BJ (cell line): ENCODE measurements at regions not wholly inside any gene's neighbourhood (a gene's known extent, or its start where the extent isn't known, plus 50 kb on each side); places are given as distances from the start of the nearest gene placed in this dataset.
"Not testable (repeated sequence)": the region's sequence is repeated elsewhere in the genome, so short reads cannot be mapped to it uniquely, and the experiment has no call there.

Experiments used
- CTCF ChIA-PET: fragments of 350-600 bp; formaldehyde crosslinking; extraction: SDS; loops from one replicate; lab custom pipeline; 2021; ENCODE audit warnings: antibody characterized with exemption, inconsistent platforms; lab: Yijun Ruan, JAX
- POLR2A ChIA-PET: fragments of 300-600 bp; sonication (Branson Sonifier 250); formaldehyde crosslinking; extraction: SDS; loops from one replicate; lab custom pipeline; 2021; ENCODE audit warnings: antibody characterized with exemption; lab: Charles Lee
- DNase-seq: peaks from one replicate; pipeline ENCODE4 v3.0.0-alpha.2; 2011; ENCODE audit warnings: low read depth
- H3K27me3 ChIP-seq: 2 replicates; pipeline ENCODE4 v1.6.0; 2011; ENCODE audit warnings: low read length; ENCODE audit not compliant: control insufficient read depth, insufficient read depth
- H3K36me3 ChIP-seq: 2 replicates; pipeline ENCODE4 v1.5.1; 2011; ENCODE audit warnings: low read length; ENCODE audit not compliant: control insufficient read depth, insufficient read depth
- H3K4me3 ChIP-seq: 2 replicates; pipeline ENCODE4 v1.5.1; 2011; ENCODE audit warnings: low read depth, mild to moderate bottlenecking, control low read depth, low read length
- TF ChIP-seq, protein P1 (sequence below): IDR thresholded peaks from 2 replicates; pipeline ENCODE4 v1.5.1; 2011; ENCODE audit warnings: low read depth, mild to moderate bottlenecking, control low read depth, inconsistent platforms, low read length, moderate library complexity; ENCODE audit not compliant: insufficient read depth

- CTCF ChIA-PET: no interaction called here
- Histone ChIP-seq H3K4me3 (no peak overlapping the region), H3K36me3 (no peaks in the 10 kb centered on the region), H3K27me3 (no peaks in the 10 kb centered on the region)
- no peak for DNase-seq
- TF ChIP-seq, protein P1, sequence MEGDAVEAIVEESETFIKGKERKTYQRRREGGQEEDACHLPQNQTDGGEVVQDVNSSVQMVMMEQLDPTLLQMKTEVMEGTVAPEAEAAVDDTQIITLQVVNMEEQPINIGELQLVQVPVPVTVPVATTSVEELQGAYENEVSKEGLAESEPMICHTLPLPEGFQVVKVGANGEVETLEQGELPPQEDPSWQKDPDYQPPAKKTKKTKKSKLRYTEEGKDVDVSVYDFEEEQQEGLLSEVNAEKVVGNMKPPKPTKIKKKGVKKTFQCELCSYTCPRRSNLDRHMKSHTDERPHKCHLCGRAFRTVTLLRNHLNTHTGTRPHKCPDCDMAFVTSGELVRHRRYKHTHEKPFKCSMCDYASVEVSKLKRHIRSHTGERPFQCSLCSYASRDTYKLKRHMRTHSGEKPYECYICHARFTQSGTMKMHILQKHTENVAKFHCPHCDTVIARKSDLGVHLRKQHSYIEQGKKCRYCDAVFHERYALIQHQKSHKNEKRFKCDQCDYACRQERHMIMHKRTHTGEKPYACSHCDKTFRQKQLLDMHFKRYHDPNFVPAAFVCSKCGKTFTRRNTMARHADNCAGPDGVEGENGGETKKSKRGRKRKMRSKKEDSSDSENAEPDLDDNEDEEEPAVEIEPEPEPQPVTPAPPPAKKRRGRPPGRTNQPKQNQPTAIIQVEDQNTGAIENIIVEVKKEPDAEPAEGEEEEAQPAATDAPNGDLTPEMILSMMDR: no peak
- POLR2A ChIA-PET: no interaction called here
These were observed 190.3 kb upstream of the KCNMB2 start for GRCh38 chr3:178345944-178346343.

- POLR2A ChIA-PET, H3K36me3 ChIP-seq, DNase-seq, H3K4me3 ChIP-seq, H3K27me3 ChIP-seq: not testable (repeated sequence)
- CTCF ChIA-PET: interaction anchor here (0.6 to 0.7 kb wide), 2 partner anchors 17 to 22 kb away, joined by 3 read pairs; no protein-coding TSS in a partner anchor
These were observed 187.5 kb upstream of the KCNMB2 start for GRCh38 chr3:178348561-178349217.

DNA sequence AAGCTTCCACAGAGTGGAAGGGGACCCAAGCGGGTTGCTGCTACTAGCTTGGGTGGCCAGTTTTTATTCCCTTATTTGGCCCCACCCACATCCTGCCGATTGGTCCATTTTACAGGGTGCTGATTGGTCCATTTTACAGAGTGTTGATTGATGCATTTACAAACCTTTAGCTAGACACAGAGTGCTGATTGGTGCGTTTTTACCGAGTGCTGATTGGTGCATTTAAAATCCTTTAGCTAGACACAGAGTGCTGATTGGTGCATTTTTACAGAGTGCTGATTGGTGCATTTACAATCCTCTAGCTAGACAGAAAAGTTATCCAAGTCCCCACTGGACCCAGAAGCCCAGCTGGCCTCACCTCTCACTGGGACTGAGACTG, 187.0 kb upstream of the KCNMB2 start:
- H3K36me3 ChIP-seq, H3K4me3 ChIP-seq, H3K27me3 ChIP-seq, POLR2A ChIA-PET, DNase-seq: not testable (repeated sequence)
- CTCF ChIA-PET: interaction anchor here (0.7 kb wide), 1 partner anchor 21 kb away, joined by 3 read pairs; no protein-coding TSS in a partner anchor

DNA sequence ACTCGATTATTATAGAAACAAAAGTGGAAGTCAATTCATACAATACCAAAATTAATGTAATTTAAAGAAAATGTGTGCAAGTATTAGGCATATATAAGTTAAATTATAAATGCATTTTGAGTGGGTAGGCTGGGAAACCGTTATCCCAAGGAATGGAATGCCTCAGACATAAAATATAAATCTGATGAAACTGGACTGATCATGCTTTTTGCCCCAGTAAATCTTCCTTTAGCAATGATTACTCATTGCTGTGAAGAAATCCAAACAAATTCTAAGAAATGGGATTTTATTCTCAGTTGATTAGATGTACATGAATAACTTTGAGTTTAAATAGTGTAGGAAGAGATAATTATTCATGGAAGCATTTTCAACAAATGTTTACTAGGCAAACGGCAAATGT, 185.5 kb upstream of the KCNMB2 start:
- Histone ChIP-seq H3K4me3 (no peak overlapping the region), H3K36me3 (no peaks in the 10 kb centered on the region), H3K27me3 (no peaks in the 10 kb centered on the region)
- POLR2A ChIA-PET: no interaction called here
- CTCF ChIA-PET: no interaction called here
- TF ChIP-seq, protein P1: no peak
- DNase-seq: no peak

DNA sequence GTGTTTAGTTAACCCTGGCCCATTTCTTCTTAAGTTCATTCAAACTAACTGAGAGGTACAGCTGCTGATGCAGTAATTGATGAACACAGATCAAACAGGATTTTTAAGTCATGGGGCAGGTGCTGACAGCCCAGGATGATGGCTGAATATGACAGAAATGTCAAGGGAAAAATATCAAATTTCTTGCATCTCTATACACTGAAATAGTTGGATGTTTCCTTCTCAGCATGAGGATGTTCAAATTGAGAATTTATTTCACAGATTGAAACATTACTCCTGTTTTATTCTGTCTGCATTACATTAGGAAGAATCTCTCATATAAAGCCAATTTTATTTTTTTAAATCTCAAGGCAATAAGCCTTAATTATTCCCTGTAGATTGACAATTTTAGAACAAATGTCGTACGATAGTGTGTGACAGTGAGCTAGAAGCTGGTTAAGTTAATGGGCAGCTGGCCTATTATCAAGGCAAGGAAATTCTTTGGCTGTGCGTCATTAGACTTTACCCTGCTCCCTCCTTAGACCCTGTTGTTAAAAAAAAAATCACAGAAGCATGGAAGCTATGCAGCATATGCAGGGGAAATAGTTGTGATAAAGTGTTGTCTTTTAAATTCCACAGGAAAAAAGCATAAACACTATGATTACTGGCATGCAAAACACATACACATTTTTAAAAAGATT, 183.8 kb upstream of the KCNMB2 start:
- DNase-seq: peak; percentile 76
- no peaks in the 10 kb centered on the region for H3K27me3 ChIP-seq
- ChIA-PET CTCF (interaction anchor here (1.1 kb wide), 1 partner anchor 21 kb away, joined by 3 read pairs; no protein-coding TSS in a partner anchor), POLR2A (interaction anchor here (0.5 kb wide), 1 partner anchor 495 kb away, joined by 3 read pairs; no protein-coding TSS in a partner anchor)
- no peaks in the 10 kb centered on the region for H3K36me3 ChIP-seq
- TF ChIP-seq, protein P1: no peak
- no peak overlapping the region for H3K4me3 ChIP-seq

GRCh38 chr3:178353006-178353694, 183.1 kb upstream of the KCNMB2 start:
- POLR2A ChIA-PET: interaction anchor here (0.6 kb wide), 1 partner anchor 49 kb away, joined by 4 read pairs; no protein-coding TSS in a partner anchor
- H3K27me3 ChIP-seq: no peaks in the 10 kb centered on the region
- TF ChIP-seq, protein P1: no peak
- CTCF ChIA-PET: interaction anchor here (1.1 kb wide), 1 partner anchor 22 kb away, joined by 3 read pairs; no protein-coding TSS in a partner anchor
- DNase-seq: no peak
- H3K36me3 ChIP-seq: no peaks in the 10 kb centered on the region
- H3K4me3 ChIP-seq: no peak overlapping the region
